GM18858 (cell line): ENCODE measurements at regions not wholly inside any gene's neighbourhood (a gene's known extent, or its start where the extent isn't known, plus 50 kb on each side); places are given as distances from the start of the nearest gene placed in this dataset.

Experiments
- ATAC-seq: cut with Tn5 transposase; IDR thresholded peaks from one replicate; pipeline ENCODE4 v1.9.1; 2021; ENCODE audit not compliant: unreplicated experiment

- no peak for ATAC-seq
Measured at GRCh38 chr14:105839425-105840265, 313.3 kb downstream of the TMEM121 start.

DNA sequence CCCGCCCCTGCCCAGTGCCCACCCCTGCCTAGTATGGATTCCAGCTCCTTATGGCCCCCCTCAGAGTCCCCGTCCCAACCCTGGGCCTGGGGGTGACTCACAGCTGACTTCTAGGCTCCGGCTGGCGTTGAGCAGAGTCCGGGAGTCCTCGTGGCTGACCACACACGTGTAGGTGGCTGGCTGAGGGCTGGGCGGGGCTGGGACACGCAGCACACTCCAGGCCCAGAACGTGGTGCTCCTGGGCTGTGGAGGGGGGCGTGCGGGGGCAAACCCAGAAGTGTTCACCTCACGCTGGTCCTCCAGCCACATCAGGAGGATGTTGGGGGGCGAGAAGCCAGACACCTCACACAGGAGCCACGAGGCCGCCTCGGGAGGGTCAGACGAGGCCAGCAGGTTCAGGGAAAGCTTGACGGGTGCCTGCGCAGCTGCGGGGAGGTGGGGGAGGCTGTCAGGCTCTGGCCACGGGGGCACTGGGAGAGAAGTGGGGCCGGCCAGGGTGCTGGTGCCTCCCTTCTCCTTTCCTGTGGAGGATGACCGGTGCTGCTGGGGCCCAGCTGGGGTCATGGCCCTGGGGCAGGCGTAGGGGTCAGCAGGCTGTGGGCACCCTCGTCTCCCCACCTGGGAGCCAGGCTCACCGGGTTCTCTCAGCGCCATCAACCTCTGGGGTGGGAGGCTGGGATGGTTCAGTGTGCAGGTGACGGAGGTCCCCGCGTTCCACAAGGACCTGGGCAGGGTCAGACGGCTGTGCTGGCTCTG is 314.1 kb downstream of the TMEM121 start:
- ATAC-seq: no peak

DNA sequence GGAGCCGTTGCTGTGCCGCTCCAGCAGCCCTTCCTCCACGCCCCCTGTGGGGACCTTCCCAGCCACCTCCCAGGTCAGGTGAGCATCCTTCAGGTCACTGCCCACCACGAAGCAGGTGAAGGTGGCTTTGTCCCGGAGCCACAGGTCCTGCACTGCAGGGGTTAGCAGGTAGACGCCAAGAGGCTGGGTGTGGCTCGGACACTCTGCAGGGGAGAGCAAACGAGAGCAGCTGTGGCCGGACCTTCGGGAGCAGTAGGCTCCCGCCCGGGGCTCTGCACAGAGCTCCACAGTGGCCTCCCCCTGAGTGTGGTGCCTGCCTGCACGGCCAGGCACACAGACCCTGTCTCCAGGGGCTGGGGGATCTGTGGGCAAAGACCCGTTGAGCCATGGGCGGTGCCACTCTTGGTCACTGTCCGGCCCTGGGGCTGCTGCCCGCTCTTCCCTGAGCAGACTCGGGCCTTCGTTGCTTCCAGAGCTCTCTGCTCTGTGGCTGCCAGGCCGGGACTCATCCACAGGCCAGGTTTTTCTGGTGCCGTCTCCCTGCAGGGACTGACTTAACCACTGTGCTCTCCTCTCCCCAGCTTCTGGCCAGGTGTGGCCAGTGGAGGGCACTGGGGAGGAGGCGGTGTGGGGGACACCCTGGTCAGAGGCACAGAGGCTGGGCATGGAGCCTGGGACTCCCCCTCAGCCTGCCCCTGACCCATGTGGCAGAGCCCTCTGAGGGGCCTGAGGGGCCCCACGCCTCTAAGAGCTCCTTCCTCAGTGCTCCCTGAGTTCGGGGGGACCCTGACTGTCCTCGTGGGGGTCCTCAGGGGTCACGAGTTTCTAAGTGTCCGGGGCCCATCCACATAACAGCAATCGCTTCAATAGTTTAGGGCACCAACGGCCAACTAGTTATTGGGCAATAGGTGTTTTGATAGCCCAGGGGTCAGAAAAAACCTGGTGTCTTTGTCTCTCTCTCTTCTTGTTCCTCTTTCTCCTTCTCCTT is 314.9 kb downstream of the TMEM121 start:
- no peak for ATAC-seq

- ATAC-seq: no peak
Measured at GRCh38 chr14:105842105-105842504, 315.7 kb downstream of the TMEM121 start.

- no peak for ATAC-seq
Measured at GRCh38 chr14:105843444-105844046, 317.2 kb downstream of the TMEM121 start.

GRCh38 chr14:105844047-105844630 is 317.8 kb downstream of the TMEM121 start:
- no peak for ATAC-seq

- ATAC-seq: no peak
Measured at GRCh38 chr14:105844810-105845724, 318.7 kb downstream of the TMEM121 start.

DNA sequence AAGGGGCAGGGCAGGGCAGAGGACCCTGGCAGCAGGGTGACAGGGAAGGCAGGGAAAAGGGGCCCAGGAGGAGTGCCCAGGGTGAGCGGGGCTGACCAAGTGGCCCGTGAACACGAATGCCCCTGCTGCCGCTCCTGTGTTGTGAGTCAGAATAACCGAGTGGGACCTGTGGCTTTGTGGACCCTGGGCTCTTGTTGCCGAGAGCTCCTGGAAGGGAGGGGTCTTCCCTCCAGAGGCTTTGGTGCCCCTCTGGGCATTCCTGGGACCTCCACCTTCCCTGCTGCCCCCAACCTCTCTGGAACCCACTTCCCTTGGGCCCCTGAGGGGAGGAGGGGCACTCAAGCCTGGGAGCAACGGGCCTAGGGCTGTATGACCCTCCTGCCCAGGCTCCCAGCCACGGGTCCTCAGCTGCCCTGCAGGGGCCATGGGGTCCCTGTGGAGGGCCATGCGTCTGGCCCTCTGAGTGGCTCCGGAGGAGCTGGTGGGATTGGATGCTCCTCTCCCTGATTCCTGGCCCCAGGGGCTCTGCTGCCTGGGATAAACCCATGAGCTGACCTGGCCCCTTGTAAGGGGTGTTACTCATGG is 319.4 kb downstream of the TMEM121 start:
- no peak for ATAC-seq

- no peak for ATAC-seq
Measured at GRCh38 chr14:105846312-105846711, 319.9 kb downstream of the TMEM121 start.

DNA sequence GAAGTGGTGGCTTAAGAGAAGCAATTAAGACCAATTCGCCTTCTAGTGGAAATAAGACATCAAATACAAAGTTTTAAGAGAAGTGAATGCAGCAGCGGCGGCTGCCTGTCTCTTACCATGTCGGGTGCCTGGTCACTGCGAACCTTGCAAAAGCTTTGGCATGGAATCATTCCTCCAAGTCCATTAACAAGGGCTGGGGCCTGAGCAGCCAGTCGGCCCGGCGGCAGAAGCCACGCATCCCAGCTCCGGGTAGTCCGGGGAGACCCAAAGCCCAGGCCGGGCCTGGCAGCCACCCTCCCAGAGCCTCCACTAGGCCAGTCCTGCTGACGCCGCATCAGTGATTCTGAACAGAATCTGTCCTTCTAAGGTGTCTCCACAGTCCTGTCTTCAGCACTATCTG is 321.0 kb downstream of the TMEM121 start:
- ATAC-seq: no peak

DNA sequence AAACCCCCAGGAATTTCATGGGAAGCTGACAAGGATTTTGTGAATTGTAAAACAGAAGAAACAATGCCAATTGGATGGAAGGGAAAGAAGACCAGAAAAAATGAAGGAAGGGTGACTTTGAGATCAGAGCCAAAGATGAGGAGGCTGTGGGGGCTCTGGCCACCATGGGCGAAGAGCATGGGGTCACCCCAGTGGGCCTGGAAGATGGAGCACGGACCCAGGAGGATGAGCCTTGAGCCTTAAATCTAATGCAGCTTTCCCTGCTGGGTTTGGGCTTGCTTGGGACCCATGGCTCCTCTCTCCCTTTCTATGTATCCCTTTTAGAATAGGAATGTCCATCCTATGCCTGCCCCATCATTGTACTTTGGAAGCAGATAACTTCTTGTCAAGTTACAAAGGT is 322.2 kb downstream of the TMEM121 start:
- ATAC-seq: no peak

GRCh38 chr14:105849933-105850626 is 323.7 kb downstream of the TMEM121 start:
- ATAC-seq: no peak

DNA sequence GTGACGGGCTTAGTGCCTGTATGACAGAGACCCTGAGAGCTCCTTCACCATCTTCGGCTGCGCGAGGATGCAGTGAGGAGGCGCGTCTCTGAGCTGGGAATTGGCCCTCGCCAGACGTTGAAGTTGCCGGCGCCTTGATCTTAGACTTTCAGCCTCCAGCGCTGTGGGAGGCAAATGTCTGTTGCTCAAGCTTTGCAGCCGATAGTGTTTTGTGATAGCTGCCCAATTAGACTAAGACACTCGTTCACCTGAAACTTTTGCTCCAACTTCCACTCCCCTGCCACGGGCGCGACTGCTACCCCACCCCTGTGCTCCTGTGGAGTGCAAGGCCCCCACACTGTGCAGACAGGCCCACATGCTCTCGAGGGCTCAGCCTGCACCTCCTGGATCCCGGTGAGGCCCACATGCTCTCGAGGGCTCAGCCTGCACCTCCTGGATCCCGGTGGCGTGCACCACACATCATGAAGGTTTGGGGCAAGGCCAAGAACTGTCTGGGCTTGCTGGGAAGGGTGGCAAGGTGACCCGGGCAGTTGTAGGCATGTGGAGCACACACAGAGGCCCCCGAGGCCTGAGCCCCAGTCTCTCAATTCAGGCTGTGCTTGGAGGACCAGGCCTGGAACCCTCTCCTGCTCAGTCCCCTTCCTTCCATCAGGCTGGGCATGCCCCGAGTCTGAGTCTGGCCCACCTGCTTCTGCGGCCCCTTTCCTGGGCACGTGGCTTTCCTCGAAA is 324.6 kb downstream of the TMEM121 start:
- no peak for ATAC-seq

DNA sequence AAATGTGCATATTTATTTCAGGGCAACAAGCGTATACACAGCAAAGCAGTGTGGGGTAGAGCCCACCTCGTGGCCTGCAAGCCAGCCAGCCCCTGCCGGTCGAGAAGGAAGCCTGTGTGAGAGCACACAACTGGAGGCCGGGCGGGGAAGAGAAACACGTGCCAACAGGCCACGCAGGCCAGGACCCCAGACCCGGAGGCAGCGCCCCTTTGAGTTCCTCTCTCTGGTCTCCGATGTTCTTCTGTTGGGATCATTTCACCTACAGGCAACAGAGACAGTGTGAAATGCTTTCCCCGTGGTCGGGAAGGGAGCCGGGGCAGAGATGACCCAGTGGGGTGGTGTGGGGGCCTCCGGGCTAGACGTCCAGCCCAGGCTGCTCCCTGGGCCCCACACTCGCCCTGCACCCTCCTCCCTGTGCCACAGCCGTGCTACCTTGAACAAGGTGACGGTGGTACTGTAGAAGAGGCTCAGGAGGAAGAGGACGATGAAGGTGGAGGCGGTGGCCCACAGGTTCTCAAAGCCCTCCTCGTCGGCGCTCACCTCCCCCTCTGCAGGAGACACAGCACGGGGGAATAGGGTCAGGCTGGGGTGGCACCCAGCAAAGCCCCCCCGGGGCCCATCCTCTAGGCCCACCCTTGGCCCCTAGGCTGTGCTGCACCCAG is 325.5 kb downstream of the TMEM121 start:
- ATAC-seq: no peak

GRCh38 chr14:105852378-105853088 is 326.1 kb downstream of the TMEM121 start:
- ATAC-seq: no peak

DNA sequence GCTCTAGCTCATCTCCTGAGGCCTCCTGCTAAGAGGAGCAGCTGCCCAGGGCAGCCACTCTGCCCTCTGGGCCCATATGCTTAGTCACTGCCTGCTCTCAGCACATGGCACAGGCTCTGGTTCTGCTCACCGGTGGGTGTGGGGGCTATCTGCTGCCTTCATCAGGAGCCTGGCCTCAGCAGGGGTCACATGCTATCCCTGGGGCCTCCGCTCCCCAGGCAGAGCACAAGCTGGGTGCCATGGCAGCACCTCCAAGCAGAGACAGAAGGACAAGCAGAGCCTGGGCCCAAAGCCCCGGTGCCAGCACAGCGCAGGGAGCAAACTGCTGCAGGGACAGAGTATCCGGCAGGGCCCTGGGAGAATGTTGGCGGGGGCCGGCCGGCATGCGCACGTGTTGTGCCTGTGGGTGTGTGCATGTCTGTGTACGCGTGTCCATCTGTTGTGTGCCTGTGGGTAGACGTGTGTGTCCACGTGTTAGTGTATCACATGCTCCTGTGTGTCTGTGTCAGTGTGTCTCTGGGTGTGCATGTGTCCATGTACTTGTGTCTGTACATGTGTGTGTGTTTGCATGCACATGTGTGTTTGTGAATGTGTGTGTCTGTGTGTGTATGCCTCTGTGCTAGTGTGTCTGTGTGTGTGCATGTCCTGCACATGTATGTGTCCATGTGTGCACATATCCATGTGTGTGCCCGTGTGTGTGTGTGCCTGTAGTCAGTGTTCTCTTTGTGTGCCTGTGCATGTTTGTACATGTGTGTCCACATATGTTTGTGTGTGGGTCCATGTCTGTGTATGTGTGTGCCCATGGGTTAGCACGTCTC is 326.9 kb downstream of the TMEM121 start:
- ATAC-seq: no peak
